H1 (cell line): ENCODE measurements at regions not wholly inside any gene's neighbourhood (a gene's known extent, or its start where the extent isn't known, plus 50 kb on each side); places are given as distances from the start of the nearest gene placed in this dataset. TPM values are rescaled to one million over a fixed set of nuclear protein-coding genes. Genes with fewer than 3 reads are reported as not detected.

Experiments
- small RNA-seq: library from polyadenylated mRNA; stranded (forward); fragments of <200 nt; extraction: miRNeasy Mini kit (QIAGEN cat#:217004); gene quantifications from one replicate; pipeline ENCODE3, GENCODE V24; 2013; ENCODE audit not compliant: insufficient read depth

Small RNA genes in the stretch of these regions (small RNA-seq; reads per million reads assigned to genes)
- gene NCSTNP1 (not detected), gene RF00026 (not detected)
